SK-N-MC (cell line): ENCODE measurements at regions not wholly inside any gene's neighbourhood (a gene's known extent, or its start where the extent isn't known, plus 50 kb on each side); places are given as distances from the start of the nearest gene placed in this dataset.

Experiments used
- DNase-seq: peaks from one replicate; pipeline ENCODE4 v3.0.0-alpha.2; 2011; ENCODE audit warnings: low read depth, low spot score
- H3K27ac ChIP-seq: fragments of 200-600 bp; sonication (generic); 2 replicates; pipeline ENCODE4 v1.5.1; 2016; ENCODE audit warnings: mixed run types
- H3K36me3 ChIP-seq: fragments of 200-600 bp; sonication (generic); 2 replicates; pipeline ENCODE4 v1.6.1; 2017; ENCODE audit warnings: antibody characterized with exemption, low read length, mixed read lengths; ENCODE audit not compliant: insufficient read depth
- H3K4me3 ChIP-seq: fragments of 200-600 bp; sonication (generic); 2 replicates; pipeline ENCODE4 v1.5.1; 2016
- H3K9ac ChIP-seq: fragments of 200-600 bp; sonication (generic); 2 replicates; pipeline ENCODE4 v1.8.0; 2017; ENCODE audit warnings: mixed run types, mixed read lengths; ENCODE audit not compliant: insufficient read length
- H3K9me3 ChIP-seq: fragments of 200-600 bp; sonication (generic); 2 replicates; pipeline ENCODE4 v1.6.1; 2017; ENCODE audit warnings: low read depth, mild to moderate bottlenecking, antibody characterized with exemption, low read length, moderate library complexity, mixed read lengths
- EZH2 ChIP-seq: fragments of 200-600 bp; sonication (generic); IDR thresholded peaks from one replicate; pipeline ENCODE4 v1.6.1; 2017; ENCODE audit warnings: antibody characterized with exemption
- FOXP2 ChIP-seq: optimal IDR thresholded peaks from 2 replicates; pipeline ENCODE3; 2011; ENCODE audit warnings: mild to moderate bottlenecking, moderate library complexity; ENCODE audit not compliant: insufficient read depth; ENCODE audit errors: extremely low read length, control extremely low read depth
- POLR2AphosphoS5 ChIP-seq: IDR thresholded peaks from 2 replicates; pipeline ENCODE4 v1.6.1; 2012; ENCODE audit warnings: mild to moderate bottlenecking, low read depth, low read length, borderline replicate concordance

- Histone ChIP-seq H3K9me3 (no peaks in the 10 kb centered on the region), H3K27ac (no peak overlapping the region), H3K4me3 (no peak overlapping the region), H3K36me3 (no peaks in the 10 kb centered on the region), H3K9ac (no peak overlapping the region)
- TF ChIP-seq POLR2AphosphoS5 (no peak), FOXP2 (no peak), EZH2 (no peak)
- DNase-seq: no peak
Observed at GRCh38 chr19:30132343-30133075, 190.5 kb downstream of the URI1 start.

- TF ChIP-seq EZH2 (no peak), POLR2AphosphoS5 (no peak), FOXP2 (no peak)
- DNase-seq: no peak
- Histone ChIP-seq H3K4me3 (no peak overlapping the region), H3K9me3 (no peaks in the 10 kb centered on the region), H3K36me3 (no peaks in the 10 kb centered on the region), H3K9ac (no peak overlapping the region), H3K27ac (no peak overlapping the region)
Observed at GRCh38 chr19:30133803-30134202, 191.8 kb downstream of the URI1 start.

GRCh38 chr19:30135093-30135757 lies 193.2 kb downstream of the URI1 start:
- Histone ChIP-seq H3K9me3 (no peaks in the 10 kb centered on the region), H3K36me3 (no peaks in the 10 kb centered on the region), H3K27ac (no peak overlapping the region), H3K9ac (no peak overlapping the region), H3K4me3 (no peak overlapping the region)
- TF ChIP-seq EZH2 (no peak), POLR2AphosphoS5 (no peak), FOXP2 (no peak)
- no peak for DNase-seq

GRCh38 chr19:30135797-30136196 lies 193.8 kb downstream of the URI1 start:
- Histone ChIP-seq H3K4me3 (no peak overlapping the region), H3K27ac (no peak overlapping the region), H3K9me3 (no peaks in the 10 kb centered on the region), H3K36me3 (no peaks in the 10 kb centered on the region), H3K9ac (no peak overlapping the region)
- TF ChIP-seq EZH2 (no peak), FOXP2 (no peak), POLR2AphosphoS5 (no peak)
- DNase-seq: no peak

GRCh38 chr19:30136611-30137195 lies 194.7 kb downstream of the URI1 start:
- Histone ChIP-seq H3K9me3 (no peaks in the 10 kb centered on the region), H3K9ac (no peak overlapping the region), H3K27ac (no peak overlapping the region), H3K36me3 (no peaks in the 10 kb centered on the region), H3K4me3 (no peak overlapping the region)
- TF ChIP-seq POLR2AphosphoS5: no peak
- no peak for TF ChIP-seq EZH2
- no peak for TF ChIP-seq FOXP2
- no peak for DNase-seq

GRCh38 chr19:30137747-30138146 lies 195.7 kb downstream of the URI1 start:
- no peak overlapping the region for H3K27ac ChIP-seq
- no peak for DNase-seq
- no peak overlapping the region for H3K9ac ChIP-seq
- H3K36me3 ChIP-seq: no peaks in the 10 kb centered on the region
- no peaks in the 10 kb centered on the region for H3K9me3 ChIP-seq
- H3K4me3 ChIP-seq: no peak overlapping the region
- TF ChIP-seq FOXP2: no peak
- TF ChIP-seq EZH2: no peak
- no peak for TF ChIP-seq POLR2AphosphoS5

- no peak for DNase-seq
- TF ChIP-seq FOXP2: no peak
- Histone ChIP-seq H3K27ac (no peak overlapping the region), H3K9ac (no peak overlapping the region), H3K4me3 (no peak overlapping the region), H3K36me3 (no peaks in the 10 kb centered on the region), H3K9me3 (no peaks in the 10 kb centered on the region)
Observed at GRCh38 chr19:30144242-30144758, 202.3 kb downstream of the URI1 start.

- H3K27ac ChIP-seq: no peak overlapping the region
- TF ChIP-seq FOXP2 (no peak), POLR2AphosphoS5 (no peak), EZH2 (no peak)
Observed at GRCh38 chr19:30144802-30145201, 202.8 kb downstream of the URI1 start.

GRCh38 chr19:30145467-30145866 lies 203.4 kb downstream of the URI1 start:
- Histone ChIP-seq H3K27ac (no peak overlapping the region), H3K36me3 (no peaks in the 10 kb centered on the region), H3K9me3 (no peaks in the 10 kb centered on the region), H3K4me3 (no peak overlapping the region), H3K9ac (no peak overlapping the region)
- TF ChIP-seq FOXP2 (no peak), EZH2 (no peak), POLR2AphosphoS5 (no peak)
- DNase-seq: no peak

More at GRCh38 chr19:30144802-30145201, 202.8 kb downstream of the URI1 start:
- Histone ChIP-seq H3K36me3 (no peaks in the 10 kb centered on the region), H3K9me3 (no peaks in the 10 kb centered on the region), H3K4me3 (no peak overlapping the region), H3K9ac (no peak overlapping the region)
- no peak for DNase-seq
